Left ventricle myocardium superior (tissue), 1 donor: ENCODE measurements at regions not wholly inside any gene's neighbourhood (a gene's known extent, or its start where the extent isn't known, plus 50 kb on each side); places are given as distances from the start of the nearest gene placed in this dataset.

ENCODE experiments used
- ATAC-seq: fragments of 200-7000 bp; cut with Tn5 transposase; one replicate; pipeline ENCODE4 v1.9.1; 2020; ENCODE audit warnings: mild to moderate bottlenecking, moderate library complexity
- DNase-seq: peaks from one replicate; pipeline ENCODE4 v3.0.0-alpha.2; 2020
- intact Hi-C: fragments of 100-400 bp; cut with micrococcal nuclease; formaldehyde crosslinking; loops from one replicate; pipeline ENCODE4 v1.11.0; 2022
- donor health status: DM: no; HTN: yes; CAD: no; lungs with severe emphysema.

- ATAC-seq, result no peak
Observed at GRCh38 chr18:11256251-11256650, 106.9 kb upstream of the PIEZO2 start.

GRCh38 chr18:11251891-11252270 is 102.5 kb upstream of the PIEZO2 start:
- ATAC-seq, result peak; percentile 47
- intact Hi-C loops, result no loop called here
- DNase-seq, result no peak

More at GRCh38 chr18:11256251-11256650, 106.9 kb upstream of the PIEZO2 start:
- intact Hi-C loops, result no loop called here
- DNase-seq, result no peak

- no peak for ATAC-seq
- intact Hi-C loops, result no loop called here
- no peak for DNase-seq
Observed at GRCh38 chr18:11251229-11251890, 102.0 kb upstream of the PIEZO2 start.

- intact Hi-C loops, result no loop called here
- ATAC-seq (no peak), DNase-seq (no peak)
Observed at GRCh38 chr18:11249391-11249790, 100.0 kb upstream of the PIEZO2 start.

- no peak for DNase-seq
- intact Hi-C loops, result no loop called here
- no peak for ATAC-seq
Observed at GRCh38 chr18:11247381-11247970, 98.1 kb upstream of the PIEZO2 start.

- DNase-seq, result no peak
- intact Hi-C loops, result no loop called here
- no peak for ATAC-seq
Observed at GRCh38 chr18:11246495-11247300, 97.3 kb upstream of the PIEZO2 start.

- intact Hi-C loops, result no loop called here
- no peak for ATAC-seq
- no peak for DNase-seq
Observed at GRCh38 chr18:11245879-11246278, 96.5 kb upstream of the PIEZO2 start.

- DNase-seq (no peak), ATAC-seq (no peak)
- intact Hi-C loops, result no loop called here
Observed at GRCh38 chr18:11237484-11237883, 88.1 kb upstream of the PIEZO2 start.

GRCh38 chr18:11237066-11237465 is 87.7 kb upstream of the PIEZO2 start:
- DNase-seq (no peak), ATAC-seq (no peak)
- intact Hi-C loops, result no loop called here

- intact Hi-C loops, result no loop called here
- no peak for ATAC-seq
- DNase-seq, result no peak
Observed at GRCh38 chr18:11224153-11224552, 74.8 kb upstream of the PIEZO2 start.

- ATAC-seq (no peak), DNase-seq (no peak)
- intact Hi-C loops, result no loop called here
Observed at GRCh38 chr18:11219571-11219970, 70.2 kb upstream of the PIEZO2 start.

GRCh38 chr18:11215216-11215615 is 65.8 kb upstream of the PIEZO2 start:
- intact Hi-C loops, result no loop called here
- DNase-seq, result no peak
- ATAC-seq, result no peak

- intact Hi-C loops, result no loop called here
- DNase-seq, result no peak
- ATAC-seq, result no peak
Observed at GRCh38 chr18:11204020-11204419, 54.7 kb upstream of the PIEZO2 start.

- no peak for ATAC-seq
- no peak for DNase-seq
- intact Hi-C loops, result no loop called here
Observed at GRCh38 chr18:11199477-11199876, 50.1 kb upstream of the PIEZO2 start.
